ENCODE measurements at regions not wholly inside any gene's neighbourhood (a gene's known extent, or its start where the extent isn't known, plus 50 kb on each side); places are given as distances from the start of the nearest gene placed in this dataset.

DNA sequence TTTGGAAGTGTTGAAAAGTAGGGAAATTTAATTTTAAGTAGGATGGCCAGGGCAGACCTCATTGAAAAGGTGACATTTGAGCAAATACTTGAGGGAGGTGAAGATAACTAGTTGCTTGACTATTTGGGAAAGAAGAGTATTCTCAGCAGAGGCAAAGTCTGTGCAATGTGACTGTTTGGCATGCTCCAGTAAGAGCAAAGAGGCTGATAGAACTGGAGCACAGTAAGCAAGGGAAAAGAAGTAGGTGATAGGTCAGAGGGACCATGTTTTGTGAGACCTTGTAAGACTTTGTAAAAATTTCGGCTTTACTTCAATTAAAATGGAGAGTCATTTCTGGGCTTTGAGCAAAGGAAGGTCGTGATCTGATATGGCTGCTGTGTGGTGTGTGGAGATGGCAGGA lies 335.8 kb downstream of the ZIC1 start:
- TF ChIP-seq, protein P1, sequence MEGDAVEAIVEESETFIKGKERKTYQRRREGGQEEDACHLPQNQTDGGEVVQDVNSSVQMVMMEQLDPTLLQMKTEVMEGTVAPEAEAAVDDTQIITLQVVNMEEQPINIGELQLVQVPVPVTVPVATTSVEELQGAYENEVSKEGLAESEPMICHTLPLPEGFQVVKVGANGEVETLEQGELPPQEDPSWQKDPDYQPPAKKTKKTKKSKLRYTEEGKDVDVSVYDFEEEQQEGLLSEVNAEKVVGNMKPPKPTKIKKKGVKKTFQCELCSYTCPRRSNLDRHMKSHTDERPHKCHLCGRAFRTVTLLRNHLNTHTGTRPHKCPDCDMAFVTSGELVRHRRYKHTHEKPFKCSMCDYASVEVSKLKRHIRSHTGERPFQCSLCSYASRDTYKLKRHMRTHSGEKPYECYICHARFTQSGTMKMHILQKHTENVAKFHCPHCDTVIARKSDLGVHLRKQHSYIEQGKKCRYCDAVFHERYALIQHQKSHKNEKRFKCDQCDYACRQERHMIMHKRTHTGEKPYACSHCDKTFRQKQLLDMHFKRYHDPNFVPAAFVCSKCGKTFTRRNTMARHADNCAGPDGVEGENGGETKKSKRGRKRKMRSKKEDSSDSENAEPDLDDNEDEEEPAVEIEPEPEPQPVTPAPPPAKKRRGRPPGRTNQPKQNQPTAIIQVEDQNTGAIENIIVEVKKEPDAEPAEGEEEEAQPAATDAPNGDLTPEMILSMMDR (IDR thresholded peaks at IDR 0.05; ENCODE audit: unreplicated experiment), result no peak
- CTCF ChIA-PET, result no interaction called here

DNA sequence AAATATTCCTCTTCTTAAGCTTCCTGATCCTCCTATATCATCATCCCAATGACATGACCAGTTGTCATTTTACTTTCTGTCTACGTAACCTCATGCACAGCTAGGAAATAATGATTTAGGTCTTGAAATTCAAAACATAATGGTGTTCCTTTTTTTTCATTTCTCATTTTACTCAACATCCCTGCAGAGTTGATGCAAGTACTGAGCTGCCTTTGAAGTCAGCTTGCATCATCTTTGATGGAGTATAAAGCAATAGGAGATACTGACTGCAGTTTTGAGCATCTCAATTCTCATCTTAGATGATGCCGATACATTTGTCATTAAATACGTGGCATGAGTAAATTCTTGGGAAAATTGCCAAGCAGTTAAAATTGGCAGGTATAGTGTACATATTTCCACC lies 346.1 kb downstream of the ZIC1 start:
- intact Hi-C loops (cut with micrococcal nuclease), result no loop called here
- CTCF ChIA-PET, result no interaction called here
- Mint-ChIP-seq H3K4me3 (ENCODE audit: unreplicated experiment) (no peak overlapping the region), H3K9me3 (ENCODE audit: unreplicated experiment) (peaks cover 6% of the 10 kb centered on the region), H3K36me3 (ENCODE audit: insufficient read depth, unreplicated experiment) (no peaks in the 10 kb centered on the region), H3K4me1 (ENCODE audit: insufficient read depth, unreplicated experiment) (no peaks in the 10 kb centered on the region), H3K27ac (ENCODE audit: low read depth, unreplicated experiment) (no peak overlapping the region), H3K27me3 (ENCODE audit: insufficient read depth, unreplicated experiment) (no peaks in the 10 kb centered on the region)
- POLR2A ChIA-PET, result no interaction called here
- DNase-seq (ENCODE audit: unreplicated experiment), result no peak
- no TSS peak for BruUV-seq (replicated peaks)
- TF ChIP-seq, protein P1 (IDR thresholded peaks at IDR 0.05; ENCODE audit: unreplicated experiment), result no peak

More for the DNA sequence above, 335.8 kb downstream of the ZIC1 start:
- no peak overlapping the region for H3K27ac Mint-ChIP-seq (ENCODE audit: low read depth, unreplicated experiment)
- DNase-seq (ENCODE audit: unreplicated experiment), result no peak
- no TSS peak for BruUV-seq (replicated peaks)
- no peaks in the 10 kb centered on the region for H3K36me3 Mint-ChIP-seq (ENCODE audit: insufficient read depth, unreplicated experiment)
- peaks cover 17% of the 10 kb centered on the region for H3K27me3 Mint-ChIP-seq (ENCODE audit: insufficient read depth, unreplicated experiment)
- intact Hi-C loops (cut with micrococcal nuclease), result no loop called here
- H3K4me3 Mint-ChIP-seq (ENCODE audit: unreplicated experiment), result no peak overlapping the region
- POLR2A ChIA-PET, result no interaction called here
- peaks cover 15% of the 10 kb centered on the region for H3K9me3 Mint-ChIP-seq (ENCODE audit: unreplicated experiment)
- no peaks in the 10 kb centered on the region for H3K4me1 Mint-ChIP-seq (ENCODE audit: insufficient read depth, unreplicated experiment)

DNA sequence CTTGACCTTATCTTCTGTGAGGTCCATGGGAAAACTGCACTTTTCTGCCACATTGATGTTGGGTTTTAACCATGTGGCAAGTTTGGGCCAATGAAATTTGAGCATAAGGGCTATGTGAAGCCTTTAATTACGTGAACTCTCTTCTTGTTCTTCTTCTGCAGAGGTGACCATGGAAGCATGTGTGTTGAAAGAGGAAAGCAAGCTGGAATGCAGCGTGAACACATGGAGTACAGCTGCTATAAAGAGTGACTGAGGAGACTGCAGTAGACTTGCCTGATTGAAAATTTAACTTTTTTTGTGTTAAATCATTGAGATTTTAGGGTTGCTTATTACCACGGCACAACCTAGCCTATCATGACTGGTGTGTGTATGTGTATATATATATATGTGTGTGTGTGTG lies 347.3 kb downstream of the ZIC1 start:
- no peaks in the 10 kb centered on the region for H3K4me1 Mint-ChIP-seq (ENCODE audit: insufficient read depth, unreplicated experiment)
- no peak for DNase-seq (ENCODE audit: unreplicated experiment)
- no peaks in the 10 kb centered on the region for H3K9me3 Mint-ChIP-seq (ENCODE audit: unreplicated experiment)
- TF ChIP-seq, protein P1 (IDR thresholded peaks at IDR 0.05; ENCODE audit: unreplicated experiment), result no peak
- no peak overlapping the region for H3K4me3 Mint-ChIP-seq (ENCODE audit: unreplicated experiment)
- no peak overlapping the region for H3K27ac Mint-ChIP-seq (ENCODE audit: low read depth, unreplicated experiment)
- no peaks in the 10 kb centered on the region for H3K27me3 Mint-ChIP-seq (ENCODE audit: insufficient read depth, unreplicated experiment)
- CTCF ChIA-PET, result no interaction called here
- no peaks in the 10 kb centered on the region for H3K36me3 Mint-ChIP-seq (ENCODE audit: insufficient read depth, unreplicated experiment)
- no TSS peak for BruUV-seq (replicated peaks)
- intact Hi-C loops (cut with micrococcal nuclease), result no loop called here
- POLR2A ChIA-PET, result no interaction called here

DNA sequence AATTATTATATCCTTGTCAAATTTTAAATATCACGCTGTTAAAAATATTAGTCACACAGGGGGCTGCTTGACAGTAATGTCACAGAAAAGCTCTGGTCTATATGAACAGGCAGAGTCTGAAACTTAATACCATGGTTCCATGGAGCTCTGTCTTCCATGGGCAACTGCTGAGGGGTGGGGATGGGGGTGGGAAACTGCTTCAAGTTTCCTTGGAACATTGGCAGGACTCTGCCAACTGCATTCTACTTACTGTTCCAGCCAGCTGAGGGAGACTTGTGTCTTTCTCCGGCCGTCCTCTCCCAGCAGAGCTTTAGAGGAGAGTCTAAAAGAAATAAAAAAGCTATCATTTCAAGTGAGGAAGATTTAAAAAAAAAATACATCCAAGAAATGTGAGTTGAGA lies 348.7 kb downstream of the ZIC1 start:
- ChIA-PET CTCF (no interaction called here), POLR2A (no interaction called here)
- no peaks in the 10 kb centered on the region for H3K36me3 Mint-ChIP-seq (ENCODE audit: insufficient read depth, unreplicated experiment)
- no peak overlapping the region for H3K4me3 Mint-ChIP-seq (ENCODE audit: unreplicated experiment)
- intact Hi-C loops (cut with micrococcal nuclease), result no loop called here
- TF ChIP-seq, protein P1 (IDR thresholded peaks at IDR 0.05; ENCODE audit: unreplicated experiment), result no peak
- no peak for DNase-seq (ENCODE audit: unreplicated experiment)
- no peaks in the 10 kb centered on the region for H3K9me3 Mint-ChIP-seq (ENCODE audit: unreplicated experiment)
- H3K27me3 Mint-ChIP-seq (ENCODE audit: insufficient read depth, unreplicated experiment), result no peaks in the 10 kb centered on the region
- BruUV-seq (replicated peaks), result no TSS peak
- no peaks in the 10 kb centered on the region for H3K4me1 Mint-ChIP-seq (ENCODE audit: insufficient read depth, unreplicated experiment)
- no peak overlapping the region for H3K27ac Mint-ChIP-seq (ENCODE audit: low read depth, unreplicated experiment)
